ENCODE measurements at regions not wholly inside any gene's neighbourhood (a gene's known extent, or its start where the extent isn't known, plus 50 kb on each side); places are given as distances from the start of the nearest gene placed in this dataset.

- no peak for TF ChIP-seq CTCF (IDR thresholded peaks at IDR 0.05; ENCODE audit: low read depth, low read length, poor library complexity, severe bottlenecking)
- no peak for TF ChIP-seq EZH2phosphoT487 (IDR thresholded peaks at IDR 0.05; ENCODE audit: borderline replicate concordance, low read length)
Observed at GRCh38 chr2:216911008-216911407, 51.1 kb upstream of the TNP1 start.

All from DOHH2 (cell line).